H1 (cell line): ENCODE measurements at regions not wholly inside any gene's neighbourhood (a gene's known extent, or its start where the extent isn't known, plus 50 kb on each side); places are given as distances from the start of the nearest gene placed in this dataset.

ENCODE experiments used
- BACH1 ChIP-seq: IDR thresholded peaks from 2 replicates; pipeline ENCODE4 v1.6.1; 2012; ENCODE audit warnings: low read length, improper control_type of control experiment
- CEBPB ChIP-seq: IDR thresholded peaks from 2 replicates; pipeline ENCODE4 v1.6.1; 2012; ENCODE audit warnings: low read depth, low read length
- CHD7 ChIP-seq: fragments of 300-600 bp; sonication (generic); IDR thresholded peaks from 2 replicates; pipeline ENCODE4 v1.7.1; 2012; ENCODE audit warnings: low read length, moderate library complexity, mild to moderate bottlenecking, inconsistent platforms; ENCODE audit not compliant: insufficient replicate concordance
- EP300 ChIP-seq, 2 experiments: IDR thresholded peaks; 1 replicate in 1 of 2; 2 replicates in 1 of 2; pipeline ENCODE4 v1.6.1; 2011 to 2012; ENCODE audit warnings: low read depth in 2 of 2, low read length in 2 of 2, mild to moderate bottlenecking in 2 of 2, borderline replicate concordance in 1 of 2, inconsistent platforms in 1 of 2, moderate library complexity in 1 of 2
- JUND ChIP-seq: IDR thresholded peaks from 2 replicates; pipeline ENCODE4 v1.6.1; 2011; ENCODE audit warnings: mild to moderate bottlenecking, improper control_type of control experiment, low read length
- RXRA ChIP-seq: IDR thresholded peaks from 2 replicates; pipeline ENCODE4 v1.6.1; 2011; ENCODE audit warnings: low read depth, mild to moderate bottlenecking, low read length, moderate library complexity; ENCODE audit not compliant: insufficient read depth
- SP1 ChIP-seq: IDR thresholded peaks from 2 replicates; pipeline ENCODE4 v1.6.1; 2011; ENCODE audit warnings: low read depth, low read length
- TAF1 ChIP-seq: IDR thresholded peaks from 2 replicates; pipeline ENCODE4 v1.6.1; 2011; ENCODE audit warnings: mild to moderate bottlenecking, low read depth, low read length

- TF ChIP-seq CHD7, result no peak
- TF ChIP-seq EP300 (IDR thresholded peaks at IDR 0.05; ENCODE audit: borderline replicate concordance in 1 of 2, low read depth in 2 of 2, low read length in 2 of 2), result no peak
- no peak for TF ChIP-seq RXRA
- no peak for TF ChIP-seq SP1
- TF ChIP-seq BACH1, result no peak
- TF ChIP-seq TAF1, result no peak
- TF ChIP-seq CEBPB, result no peak
- TF ChIP-seq JUND, result no peak
Measured at GRCh38 chr7:109318136-109318535, 748.5 kb downstream of the DNAJB9 start (continued).
